CD4-positive, alpha-beta T cell (primary cell): ENCODE measurements at regions not wholly inside any gene's neighbourhood (a gene's known extent, or its start where the extent isn't known, plus 50 kb on each side); places are given as distances from the start of the nearest gene placed in this dataset.

ENCODE experiments used
- ATAC-seq: fragments of 200-7000 bp; cut with Tn5 transposase; one replicate; pipeline ENCODE4 v1.10.0; 2022; ENCODE audit warnings: mild to moderate bottlenecking; ENCODE audit not compliant: poor library complexity
- CTCF ChIA-PET: fragments of 350-600 bp; sonication (Branson Sonifier 250); formaldehyde crosslinking; loops from one replicate; lab custom pipeline; 2021; ENCODE audit warnings: antibody characterized with exemption, inconsistent platforms; lab: Charles Lee
- POLR2A ChIA-PET: fragments of 350-600 bp; sonication (Branson Sonifier 250); formaldehyde crosslinking; loops from one replicate; lab custom pipeline; 2021; ENCODE audit warnings: antibody characterized with exemption, inconsistent platforms; lab: Charles Lee
- DNase-seq, 14 experiments: peaks; one replicate each; pipeline ENCODE4 v3.0.0-alpha.2; 2013 to 2020; ENCODE audit warnings: mixed read lengths in 2 of 14
- H3K27ac ChIP-seq, 2 donors: one replicate each; pipeline versions ENCODE4 v1.5.1 to v1.7.0; 2013; ENCODE audit warnings: low read length in 2 of 2, low read depth in 1 of 2, mild to moderate bottlenecking in 1 of 2
- H3K27me3 ChIP-seq, 2 experiments: 1 replicate in 1 of 2; 2 replicates in 1 of 2; pipeline versions ENCODE4 v1.6.1 to v1.7.0; 2013; ENCODE audit warnings: low read length in 2 of 2, control low read depth in 1 of 2, mild to moderate bottlenecking in 1 of 2, moderate library complexity in 1 of 2; ENCODE audit not compliant: insufficient read depth in 2 of 2, control insufficient read depth in 1 of 2
- H3K36me3 ChIP-seq: one replicate; pipeline ENCODE4 v1.6.1; 2013; ENCODE audit warnings: low read length, control low read depth; ENCODE audit not compliant: insufficient read depth
- H3K4me1 ChIP-seq: one replicate; pipeline ENCODE4 v1.6.1; 2013; ENCODE audit warnings: low read length, control low read depth; ENCODE audit not compliant: insufficient read depth
- H3K4me3 ChIP-seq: one replicate; pipeline ENCODE4 v1.5.1; 2013; ENCODE audit warnings: mild to moderate bottlenecking, low read length, moderate library complexity
- H3K9me3 ChIP-seq, 2 experiments: 1 replicate in 1 of 2; 2 replicates in 1 of 2; pipeline versions ENCODE4 v1.6.1 to v1.7.0; 2013; ENCODE audit warnings: low read length in 2 of 2, mild to moderate bottlenecking in 2 of 2, control low read depth in 1 of 2, moderate library complexity in 1 of 2; ENCODE audit not compliant: control insufficient read depth in 1 of 2, insufficient read depth in 1 of 2
- H3K27ac Mint-ChIP-seq: one replicate; pipeline ENCODE4 v1.8.0; 2020; ENCODE audit warnings: mixed read lengths
- H3K27me3 Mint-ChIP-seq: one replicate; pipeline ENCODE4 v1.8.0; 2021; ENCODE audit warnings: mixed read lengths
- H3K36me3 Mint-ChIP-seq: one replicate; pipeline ENCODE4 v1.8.0; 2021; ENCODE audit warnings: low read depth, mixed read lengths
- H3K4me1 Mint-ChIP-seq: one replicate; pipeline ENCODE4 v1.8.0; 2021; ENCODE audit warnings: low read depth, mixed read lengths
- H3K4me3 Mint-ChIP-seq: one replicate; pipeline ENCODE4 v1.8.0; 2020; ENCODE audit warnings: mild to moderate bottlenecking, mixed read lengths
- H3K9me3 Mint-ChIP-seq: one replicate; pipeline ENCODE4 v1.8.0; 2020; ENCODE audit warnings: mixed read lengths
- CTCF ChIP-seq: fragments of 200-600 bp; IDR thresholded peaks from one replicate; pipeline ENCODE4 v1.8.0; 2022; ENCODE audit warnings: antibody characterized with exemption, mild to moderate bottlenecking
- intact Hi-C, 2 experiments: fragments of 100-400 bp; cut with DNase I in 1 of 2; cut with micrococcal nuclease in 1 of 2; formaldehyde crosslinking; loops; one replicate each; pipeline versions ENCODE4 v1.15.1 to v1.9.0; 2023 to 2025; cut with DNase I, micrococcal nuclease

- Mint-ChIP-seq H3K4me3 (no peak overlapping the region), H3K27me3 (peaks cover 16% of the 10 kb centered on the region), H3K27ac (no peak overlapping the region), H3K36me3 (no peaks in the 10 kb centered on the region), H3K4me1 (no peaks in the 10 kb centered on the region), H3K9me3 (peaks cover 5% of the 10 kb centered on the region)
- Histone ChIP-seq H3K4me3 (no peak overlapping the region), H3K36me3 (no peaks in the 10 kb centered on the region), H3K27ac (no peak overlapping the region), H3K9me3 (no peaks in the 10 kb centered on the region), H3K27me3 (peaks cover 0 to 6% of the 10 kb centered on the region in 2 experiments), H3K4me1 (no peaks in the 10 kb centered on the region)
- ATAC-seq (no peak), DNase-seq (no peak)
- CTCF ChIA-PET, result no interaction called here
- intact Hi-C loops, result no loop called here
- no peak for TF ChIP-seq CTCF
- POLR2A ChIA-PET, result no interaction called here
Observed at GRCh38 chr11:43242401-43242800, 69.4 kb upstream of the API5 start.

- no peak for TF ChIP-seq CTCF
- no peaks in the 10 kb centered on the region for H3K9me3 Mint-ChIP-seq
- H3K27me3 Mint-ChIP-seq, result peaks cover 16% of the 10 kb centered on the region
- no peak for DNase-seq
- no peak overlapping the region for H3K27ac Mint-ChIP-seq
- H3K4me1 Mint-ChIP-seq, result no peaks in the 10 kb centered on the region
- no peak for ATAC-seq
- H3K36me3 Mint-ChIP-seq, result no peaks in the 10 kb centered on the region
- H3K36me3 ChIP-seq, result no peaks in the 10 kb centered on the region
- POLR2A ChIA-PET, result no interaction called here
- CTCF ChIA-PET, result no interaction called here
- no peaks in the 10 kb centered on the region for H3K9me3 ChIP-seq
- no peak overlapping the region for H3K4me3 Mint-ChIP-seq
- intact Hi-C loops, result no loop called here
- no peak overlapping the region for H3K27ac ChIP-seq
- peaks cover 0 to 6% of the 10 kb centered on the region in 2 experiments for H3K27me3 ChIP-seq
- H3K4me3 ChIP-seq, result no peak overlapping the region
- H3K4me1 ChIP-seq, result no peaks in the 10 kb centered on the region
Observed at GRCh38 chr11:43243927-43244326, 67.9 kb upstream of the API5 start.

GRCh38 chr11:43245466-43245865 lies 66.3 kb upstream of the API5 start:
- H3K4me3 Mint-ChIP-seq, result no peak overlapping the region
- Histone ChIP-seq H3K9me3 (no peaks in the 10 kb centered on the region), H3K27ac (no peak overlapping the region), H3K36me3 (no peaks in the 10 kb centered on the region), H3K4me1 (no peaks in the 10 kb centered on the region), H3K4me3 (no peak overlapping the region), H3K27me3 (peaks cover 0 to 6% of the 10 kb centered on the region in 2 experiments)
- CTCF ChIA-PET, result no interaction called here
- H3K4me1 Mint-ChIP-seq, result no peaks in the 10 kb centered on the region
- H3K27me3 Mint-ChIP-seq, result peaks cover 13% of the 10 kb centered on the region
- H3K27ac Mint-ChIP-seq, result no peak overlapping the region
- no peaks in the 10 kb centered on the region for H3K36me3 Mint-ChIP-seq
- intact Hi-C loops, result no loop called here
- DNase-seq (no peak), ATAC-seq (no peak)
- no peak for TF ChIP-seq CTCF
- no peaks in the 10 kb centered on the region for H3K9me3 Mint-ChIP-seq
- POLR2A ChIA-PET, result no interaction called here
